Nephron progenitor cell (in vitro differentiated cells): ENCODE measurements at regions not wholly inside any gene's neighbourhood (a gene's known extent, or its start where the extent isn't known, plus 50 kb on each side); places are given as distances from the start of the nearest gene placed in this dataset.

Experiments
- DNase-seq: peaks from one replicate; pipeline ENCODE4 v3.0.0; 2021
- H3K27ac Mint-ChIP-seq: 2 replicates; pipeline ENCODE4 v1.8.0; 2021; ENCODE audit warnings: mild to moderate bottlenecking, moderate library complexity, mixed read lengths
- H3K27me3 Mint-ChIP-seq: 2 replicates; pipeline ENCODE4 v1.8.0; 2021; ENCODE audit warnings: mild to moderate bottlenecking, low read depth, mixed read lengths; ENCODE audit not compliant: poor library complexity
- H3K36me3 Mint-ChIP-seq: 2 replicates; pipeline ENCODE4 v1.8.0; 2021; ENCODE audit warnings: low read depth, mixed read lengths
- H3K4me1 Mint-ChIP-seq: 2 replicates; pipeline ENCODE4 v1.8.0; 2021; ENCODE audit warnings: mixed read lengths
- H3K4me3 Mint-ChIP-seq: 2 replicates; pipeline ENCODE4 v1.8.0; 2021; ENCODE audit warnings: mild to moderate bottlenecking, moderate library complexity, mixed read lengths
- H3K9me3 Mint-ChIP-seq: 2 replicates; pipeline ENCODE4 v1.8.0; 2021; ENCODE audit warnings: mild to moderate bottlenecking, moderate library complexity, mixed read lengths
- TF ChIP-seq, protein P1 (sequence below): fragments of 200-600 bp; sonication (generic); IDR thresholded peaks from 2 replicates; pipeline ENCODE4 v1.5.0; 2021; ENCODE audit warnings: antibody characterized with exemption

- Mint-ChIP-seq H3K27me3 (peaks cover 10% of the 10 kb centered on the region), H3K27ac (no peak overlapping the region), H3K4me1 (peaks cover 26% of the 10 kb centered on the region), H3K9me3 (peaks cover 17% of the 10 kb centered on the region), H3K36me3 (peaks cover 14% of the 10 kb centered on the region), H3K4me3 (no peak overlapping the region)
- TF ChIP-seq, protein P1, sequence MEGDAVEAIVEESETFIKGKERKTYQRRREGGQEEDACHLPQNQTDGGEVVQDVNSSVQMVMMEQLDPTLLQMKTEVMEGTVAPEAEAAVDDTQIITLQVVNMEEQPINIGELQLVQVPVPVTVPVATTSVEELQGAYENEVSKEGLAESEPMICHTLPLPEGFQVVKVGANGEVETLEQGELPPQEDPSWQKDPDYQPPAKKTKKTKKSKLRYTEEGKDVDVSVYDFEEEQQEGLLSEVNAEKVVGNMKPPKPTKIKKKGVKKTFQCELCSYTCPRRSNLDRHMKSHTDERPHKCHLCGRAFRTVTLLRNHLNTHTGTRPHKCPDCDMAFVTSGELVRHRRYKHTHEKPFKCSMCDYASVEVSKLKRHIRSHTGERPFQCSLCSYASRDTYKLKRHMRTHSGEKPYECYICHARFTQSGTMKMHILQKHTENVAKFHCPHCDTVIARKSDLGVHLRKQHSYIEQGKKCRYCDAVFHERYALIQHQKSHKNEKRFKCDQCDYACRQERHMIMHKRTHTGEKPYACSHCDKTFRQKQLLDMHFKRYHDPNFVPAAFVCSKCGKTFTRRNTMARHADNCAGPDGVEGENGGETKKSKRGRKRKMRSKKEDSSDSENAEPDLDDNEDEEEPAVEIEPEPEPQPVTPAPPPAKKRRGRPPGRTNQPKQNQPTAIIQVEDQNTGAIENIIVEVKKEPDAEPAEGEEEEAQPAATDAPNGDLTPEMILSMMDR = no peak
- no peak for DNase-seq
Measured at GRCh38 chr15:100777821-100778220, 101.8 kb upstream of the ALDH1A3 start.

DNA sequence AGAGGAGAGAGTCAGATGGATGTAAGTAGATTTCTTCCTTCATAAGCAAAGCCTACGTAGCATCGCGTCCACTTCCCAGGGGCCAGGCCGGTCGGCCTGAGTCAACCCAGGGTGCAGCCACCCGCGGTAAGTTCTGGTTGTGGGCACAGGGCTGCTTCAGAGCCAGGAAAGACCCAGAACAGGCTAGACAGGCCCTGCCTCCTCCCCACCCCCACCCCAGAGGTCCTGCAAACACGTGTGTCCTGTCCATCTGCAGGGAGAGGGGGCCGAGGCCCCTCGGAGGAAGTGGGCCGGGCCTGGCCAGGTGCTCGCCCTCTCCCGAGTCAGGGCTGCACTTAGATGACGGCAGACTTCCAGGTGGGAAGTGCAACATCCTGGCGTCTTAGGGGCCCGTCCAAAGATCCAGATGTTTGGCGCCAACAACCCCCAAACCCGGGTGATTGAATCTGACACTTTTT lies 100.8 kb upstream of the ALDH1A3 start:
- Mint-ChIP-seq H3K27ac (no peak overlapping the region), H3K36me3 (peaks cover 9% of the 10 kb centered on the region), H3K4me1 (peaks cover 19% of the 10 kb centered on the region), H3K9me3 (peaks cover 11% of the 10 kb centered on the region), H3K4me3 (no peak overlapping the region), H3K27me3 (peaks cover 7% of the 10 kb centered on the region)
- no peak for DNase-seq
- TF ChIP-seq, protein P1 = no peak

- Mint-ChIP-seq H3K4me3 (no peak overlapping the region), H3K36me3 (peaks cover 9% of the 10 kb centered on the region), H3K4me1 (peaks cover 19% of the 10 kb centered on the region), H3K27ac (peak overlapping the region; percentile 91), H3K9me3 (peaks cover 11% of the 10 kb centered on the region), H3K27me3 (peaks cover 7% of the 10 kb centered on the region)
- no peak for DNase-seq
- TF ChIP-seq, protein P1 = no peak
Measured at GRCh38 chr15:100779331-100780207, 100.1 kb upstream of the ALDH1A3 start.

DNA sequence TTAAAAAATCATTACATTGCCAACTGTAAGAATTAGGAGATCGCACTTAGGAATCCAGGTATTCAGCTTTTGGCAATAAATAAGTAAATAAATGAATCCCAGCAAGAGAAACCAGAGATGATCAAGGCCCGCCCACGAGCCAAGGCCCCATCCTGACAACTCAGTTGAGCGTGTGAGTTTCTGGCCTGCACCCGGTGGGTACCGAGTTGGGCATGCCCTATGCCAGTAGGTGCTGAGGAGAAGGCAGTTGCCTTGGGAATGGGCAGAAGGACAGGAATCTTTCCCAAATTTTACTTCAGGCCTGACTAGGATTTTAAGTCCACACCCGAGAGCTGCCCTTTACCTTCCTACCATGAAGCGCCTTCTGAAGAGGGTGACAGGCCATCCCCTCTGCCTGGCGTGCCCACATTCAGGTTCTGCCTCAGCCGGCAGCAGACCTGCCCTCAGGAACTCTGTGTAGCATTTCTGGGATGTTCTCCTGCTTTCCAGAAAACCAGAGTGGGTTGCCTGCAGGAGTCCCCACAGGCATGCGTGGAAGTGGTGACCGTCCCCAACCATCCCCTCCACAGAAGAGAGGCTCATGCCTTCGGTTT lies 99.3 kb upstream of the ALDH1A3 start:
- peaks cover 19% of the 10 kb centered on the region for H3K4me1 Mint-ChIP-seq
- H3K9me3 Mint-ChIP-seq = peaks cover 10% of the 10 kb centered on the region
- peaks cover 9% of the 10 kb centered on the region for H3K36me3 Mint-ChIP-seq
- no peak overlapping the region for H3K27ac Mint-ChIP-seq
- H3K4me3 Mint-ChIP-seq = no peak overlapping the region
- no peak for DNase-seq
- TF ChIP-seq, protein P1 = no peak
- peaks cover 7% of the 10 kb centered on the region for H3K27me3 Mint-ChIP-seq

- no peaks in the 10 kb centered on the region for H3K36me3 Mint-ChIP-seq
Measured at GRCh38 chr15:100781061-100781960, 98.3 kb upstream of the ALDH1A3 start.

More at GRCh38 chr15:100781061-100781960, 98.3 kb upstream of the ALDH1A3 start:
- no peak overlapping the region for H3K27ac Mint-ChIP-seq
- H3K27me3 Mint-ChIP-seq = peaks cover 3% of the 10 kb centered on the region
- TF ChIP-seq, protein P1 = no peak
- H3K9me3 Mint-ChIP-seq = no peaks in the 10 kb centered on the region
- no peak for DNase-seq
- H3K4me1 Mint-ChIP-seq = peaks cover 19% of the 10 kb centered on the region
- H3K4me3 Mint-ChIP-seq = no peak overlapping the region
